ENCODE measurements at regions not wholly inside any gene's neighbourhood (a gene's known extent, or its start where the extent isn't known, plus 50 kb on each side); places are given as distances from the start of the nearest gene placed in this dataset.

DNA sequence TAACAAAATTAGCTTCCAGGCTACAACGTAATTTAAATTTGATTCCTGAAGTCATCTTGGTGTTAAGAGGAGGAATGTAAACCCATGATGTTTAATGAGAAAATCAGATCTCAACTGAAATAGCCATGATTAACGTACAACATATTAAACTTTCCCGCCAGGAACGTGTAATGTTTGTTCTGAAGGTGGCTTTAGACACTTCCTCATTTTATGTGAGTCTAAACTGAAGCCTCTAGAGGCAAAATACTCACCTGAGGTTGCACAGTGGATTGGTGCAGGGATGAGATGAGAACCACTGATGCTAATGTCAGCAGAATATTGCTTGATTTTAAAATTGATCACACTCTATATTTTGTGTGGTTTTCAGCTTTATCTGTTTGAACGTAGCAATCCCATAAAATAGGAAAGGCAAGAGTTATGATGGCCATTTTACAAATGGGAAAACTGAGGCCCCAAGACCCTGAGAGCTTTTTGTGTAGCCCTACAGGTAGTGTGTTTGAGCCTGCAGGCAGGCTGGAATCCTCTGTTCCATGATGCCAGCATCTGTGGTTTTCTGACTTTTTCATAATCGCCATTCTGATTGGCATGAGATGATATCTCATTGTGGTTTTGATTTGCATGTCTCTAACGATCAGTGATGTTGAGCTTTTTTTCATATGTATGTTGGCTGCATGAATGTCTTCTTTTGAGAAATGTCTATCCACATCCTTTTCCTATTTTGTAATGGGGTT, 243.7 kb upstream of the BMPER start:
- no peak for DNase-seq

DNA sequence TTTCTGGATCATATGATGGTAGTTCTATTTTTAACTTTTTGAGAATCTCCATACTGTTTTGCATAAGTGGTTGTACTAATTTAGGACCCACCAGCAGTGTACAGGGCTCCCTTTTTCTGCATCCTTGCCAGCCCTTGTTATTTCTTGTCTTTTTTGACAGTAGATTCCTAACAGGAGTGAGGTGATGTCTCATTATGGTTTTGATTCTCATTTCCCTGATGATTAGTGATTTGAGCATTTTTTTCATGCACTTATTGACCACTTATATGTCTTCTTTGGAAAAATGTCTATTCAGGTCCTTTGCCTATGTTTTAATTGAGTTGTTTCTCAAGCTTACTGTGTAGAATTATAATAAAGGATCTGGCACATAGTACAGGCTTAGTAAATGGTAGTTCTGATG, 238.8 kb upstream of the BMPER start:
- DNase-seq, result no peak

DNA sequence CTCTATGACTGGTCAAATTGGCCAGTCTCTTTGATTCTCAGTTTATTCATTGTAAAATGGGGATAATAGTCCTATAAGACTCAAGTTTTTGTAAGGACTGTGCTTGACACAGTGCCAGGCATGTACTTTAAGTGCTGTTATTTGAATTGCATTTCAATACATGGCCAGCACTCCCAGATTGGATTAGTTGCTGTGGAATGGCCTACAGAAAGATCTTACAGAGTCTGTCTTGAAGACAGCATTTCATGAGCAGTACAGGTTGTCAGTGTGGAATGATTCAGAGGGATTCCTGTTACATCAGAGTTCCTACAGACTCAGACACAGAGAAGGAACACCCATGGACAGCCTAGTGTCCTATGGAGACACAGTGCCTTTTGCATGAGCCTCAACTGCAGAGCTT, 238.1 kb upstream of the BMPER start:
- DNase-seq, result no peak

DNA sequence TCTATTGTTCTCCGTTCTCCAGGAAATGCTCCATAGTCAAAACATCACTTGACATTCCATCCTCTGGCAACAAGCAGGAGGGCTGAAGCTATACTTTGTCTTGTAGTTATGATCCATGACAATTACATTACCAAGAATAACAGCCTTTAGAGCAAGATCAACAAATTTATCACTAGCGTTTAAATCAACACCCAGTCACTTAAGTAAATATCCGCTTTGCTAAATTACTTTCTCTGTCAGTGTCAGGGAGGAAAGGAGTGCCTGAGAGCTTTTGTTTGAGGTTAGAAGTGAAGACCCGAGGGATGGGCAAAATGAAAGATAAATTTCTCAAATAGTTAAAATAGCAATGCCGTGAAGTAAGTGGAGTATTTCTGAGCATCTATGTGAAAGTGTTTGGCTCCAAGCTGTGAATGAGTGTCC, 236.1 kb upstream of the BMPER start:
- no peak for DNase-seq

DNA sequence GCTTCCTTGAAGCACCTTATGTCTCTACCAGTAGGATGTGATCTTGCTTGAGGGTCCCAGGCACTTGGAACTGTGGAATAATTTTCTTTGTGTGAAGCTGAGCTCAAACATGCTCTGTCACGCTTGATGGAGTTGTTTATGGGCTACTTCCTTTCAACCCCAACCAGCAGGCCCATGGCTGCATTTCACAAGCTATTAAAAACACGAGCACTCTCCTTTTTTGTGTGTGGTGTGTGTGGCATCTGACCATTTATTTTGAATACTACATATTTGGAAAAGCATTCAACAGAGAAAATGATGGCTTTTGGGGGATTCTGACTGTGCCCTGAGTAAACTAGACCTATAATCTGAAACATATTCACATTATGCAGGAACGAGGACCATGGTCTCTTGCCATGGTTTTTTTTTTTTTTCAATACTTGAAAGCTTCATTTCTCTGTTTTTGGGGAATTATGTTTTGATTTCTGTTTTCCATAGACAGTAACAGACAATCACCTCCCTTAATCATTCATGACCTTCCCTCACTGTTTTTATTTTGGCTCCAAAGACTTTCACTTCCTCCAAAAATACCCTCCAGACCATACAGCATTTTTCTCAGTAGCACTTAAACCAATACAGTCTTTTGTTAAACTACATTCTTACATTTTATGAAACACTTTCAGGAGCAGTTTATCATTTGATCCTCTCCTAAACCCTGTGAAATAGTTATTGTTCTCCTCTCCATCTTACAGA, 233.6 kb upstream of the BMPER start:
- DNase-seq, result no peak

DNA sequence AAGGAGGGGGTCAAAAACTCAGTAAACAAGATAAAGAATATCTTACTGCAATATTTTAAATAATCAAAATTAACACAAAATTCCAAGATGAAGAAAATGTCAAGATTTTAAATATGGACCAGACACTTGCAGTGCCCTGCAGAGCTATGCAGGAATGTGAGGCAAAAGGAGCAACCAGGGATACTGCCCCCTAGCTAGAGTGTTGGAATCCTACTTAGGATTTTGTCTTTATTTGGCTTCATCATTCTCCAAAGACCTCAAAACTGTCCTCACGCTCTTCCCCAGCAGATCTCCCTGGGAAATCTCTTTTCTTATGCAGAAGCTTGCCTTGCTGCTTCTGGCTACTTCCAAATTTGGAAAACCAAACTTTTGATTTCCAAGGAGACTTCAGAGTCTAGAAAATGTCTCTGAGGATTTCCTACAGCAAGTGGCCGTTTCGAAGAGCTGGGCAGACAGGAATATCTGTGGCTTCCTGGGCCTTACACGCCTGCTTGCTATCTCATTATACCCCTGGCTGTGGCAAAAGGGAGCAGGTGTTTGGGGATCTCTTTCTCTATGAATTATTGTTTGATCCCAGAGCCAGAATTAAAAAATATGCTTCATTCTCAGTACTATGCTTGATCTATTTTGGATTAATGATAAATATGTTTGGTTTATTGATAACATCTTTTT, 232.2 kb upstream of the BMPER start:
- DNase-seq, result no peak

DNA sequence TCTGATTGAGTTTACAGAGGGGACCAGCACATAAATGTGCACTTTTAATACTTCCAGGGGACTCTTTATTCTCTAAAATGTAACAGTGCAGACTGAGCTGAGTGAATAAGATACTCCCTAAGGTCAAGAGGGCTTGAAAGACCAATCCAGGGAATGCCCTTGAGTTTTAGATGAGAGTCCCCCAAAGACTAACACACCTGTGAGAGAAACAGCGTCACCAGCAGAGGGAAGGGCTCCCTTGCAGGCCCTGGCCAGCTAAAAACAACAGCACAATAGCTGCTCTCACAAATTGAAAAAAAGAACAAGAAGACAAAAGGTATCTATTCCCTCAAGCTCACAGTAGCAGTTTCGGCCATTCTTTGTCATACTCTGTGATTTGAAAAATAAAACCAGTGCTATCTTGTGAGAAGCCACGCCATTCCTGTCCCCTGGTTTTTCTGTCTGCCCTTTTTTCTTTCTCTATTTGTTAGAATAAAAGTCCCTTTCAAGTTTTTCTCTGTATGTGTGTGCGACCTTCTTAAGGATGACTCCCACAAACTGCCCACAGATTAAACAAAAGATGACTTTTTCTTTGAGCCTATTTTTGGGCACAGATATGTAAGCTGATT, 230.4 kb upstream of the BMPER start:
- DNase-seq, result no peak

DNA sequence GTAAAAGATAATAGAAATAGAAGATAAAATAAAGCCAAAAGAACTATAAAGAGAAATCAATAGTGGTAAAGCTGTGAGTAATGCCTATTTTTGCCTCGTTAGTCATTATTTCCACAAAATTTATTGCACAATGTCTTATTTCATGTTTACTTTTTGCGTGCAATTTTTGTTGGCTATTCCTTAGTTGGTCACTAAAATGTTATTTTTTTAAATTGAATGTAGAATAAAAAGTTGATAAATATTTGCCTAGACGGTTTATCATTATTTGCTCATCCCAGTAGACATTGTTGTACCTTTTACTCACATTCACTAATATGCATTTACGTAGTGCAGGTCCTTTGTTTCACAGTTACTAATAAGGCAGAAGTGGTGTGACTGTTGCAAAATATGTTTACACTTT, 227.8 kb upstream of the BMPER start:
- DNase-seq, result no peak

DNA sequence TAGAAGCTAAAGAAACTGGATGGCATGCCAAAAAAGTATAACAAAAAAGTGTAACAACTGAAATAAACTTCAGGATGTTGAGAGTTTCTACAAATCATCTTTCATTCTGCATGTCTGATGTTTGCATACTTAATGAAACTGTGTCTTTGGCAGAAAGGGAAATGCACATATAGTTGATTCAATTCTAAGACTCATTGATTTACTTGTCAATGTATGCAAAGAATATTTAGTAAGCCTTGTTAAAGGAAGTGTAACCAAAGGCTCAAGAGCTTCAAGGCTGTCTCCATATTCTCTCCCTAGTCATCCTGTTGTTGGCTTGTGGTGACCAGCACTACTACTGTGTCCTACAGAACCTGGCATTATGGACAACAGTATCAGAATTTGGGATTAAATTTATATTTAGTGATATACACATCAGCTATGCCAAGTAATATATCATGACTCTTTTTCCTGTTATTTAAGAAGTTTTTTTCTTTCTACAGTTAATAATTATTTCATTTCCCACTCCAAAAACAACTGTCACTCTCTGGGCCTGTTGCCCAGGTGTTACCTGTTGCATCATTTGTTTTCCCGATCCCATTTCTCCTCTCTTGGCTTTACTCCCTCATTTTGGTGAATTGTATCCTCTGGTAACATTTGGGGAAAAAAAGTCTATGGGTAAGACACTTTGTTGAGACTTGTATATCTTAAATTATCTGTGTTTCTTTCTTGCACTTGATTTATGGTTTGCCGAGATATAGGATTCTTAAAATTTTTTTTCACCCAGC, 226.6 kb upstream of the BMPER start:
- no peak for DNase-seq

DNA sequence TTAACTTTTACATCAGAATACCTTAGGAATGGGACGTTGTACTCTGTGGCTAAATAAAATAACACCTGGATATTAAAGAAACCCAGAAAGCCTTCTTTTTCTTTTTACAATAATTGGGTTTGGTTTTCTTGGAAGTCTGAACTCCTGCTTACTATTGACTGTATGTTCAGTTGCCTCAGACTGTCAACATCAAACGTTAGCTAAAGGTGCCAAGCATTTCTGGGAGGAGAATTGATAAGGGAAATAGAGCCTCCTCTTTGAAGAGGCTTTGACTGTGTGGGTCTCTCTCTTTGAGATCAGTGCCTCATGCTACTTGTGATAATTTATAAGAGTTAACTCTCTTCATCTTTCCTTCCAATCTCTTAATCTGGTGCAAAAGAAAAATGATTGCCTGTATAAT, 224.7 kb upstream of the BMPER start:
- no peak for DNase-seq

DNA sequence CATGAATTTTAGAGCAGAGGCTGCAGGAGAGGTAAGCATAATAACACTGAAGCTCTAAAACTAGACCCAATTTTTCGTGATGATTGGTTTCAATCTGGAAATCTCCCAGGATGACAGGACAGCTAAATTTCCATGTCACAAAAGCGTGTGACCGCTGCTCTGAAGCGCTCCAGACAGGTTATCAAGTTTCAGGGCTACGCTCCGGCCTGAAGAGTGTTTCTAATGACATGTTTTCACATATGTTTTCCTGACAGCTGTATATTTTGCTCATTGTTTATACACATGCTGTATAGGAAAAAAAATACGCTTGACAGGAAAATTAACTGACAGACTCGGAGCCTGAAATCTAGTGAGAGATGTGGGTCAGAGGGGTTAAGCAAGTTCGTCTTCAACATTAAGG, 219.8 kb upstream of the BMPER start:
- DNase-seq, result no peak

DNA sequence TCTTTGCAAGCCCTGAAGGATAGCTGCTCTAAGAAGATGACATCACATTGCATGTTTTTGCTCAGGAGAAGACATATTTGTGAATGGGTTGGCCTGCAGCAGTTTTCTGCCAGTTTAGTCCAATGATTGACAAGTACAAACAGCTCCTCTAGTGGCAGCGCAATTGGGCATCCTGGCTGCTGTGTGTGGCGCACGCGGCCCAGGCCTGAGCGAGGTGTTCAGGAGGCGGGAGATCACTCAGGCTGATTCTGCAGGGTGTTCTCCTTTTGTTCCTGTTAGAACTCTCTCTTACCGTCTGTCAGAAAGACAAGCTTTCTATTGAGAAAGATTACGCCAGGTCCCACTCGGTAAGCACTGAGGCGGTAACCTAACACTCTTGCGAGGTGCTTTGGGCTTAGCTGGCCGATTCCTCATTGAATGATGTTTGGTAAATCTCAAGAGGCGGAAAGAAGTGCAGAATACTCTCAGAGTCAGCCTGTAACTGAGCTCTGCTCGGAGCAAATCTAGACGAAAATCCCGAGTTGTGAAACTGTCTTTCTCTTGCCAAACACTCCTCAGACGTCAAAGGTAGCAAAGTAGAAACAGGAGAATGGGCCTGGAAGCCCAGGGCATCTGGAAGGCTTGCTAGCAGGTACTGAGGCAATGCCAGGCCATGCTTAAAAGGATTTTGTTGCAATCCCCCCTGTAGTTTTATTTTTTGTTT, 219.2 kb upstream of the BMPER start:
- DNase-seq, result peak; percentile 22

DNA sequence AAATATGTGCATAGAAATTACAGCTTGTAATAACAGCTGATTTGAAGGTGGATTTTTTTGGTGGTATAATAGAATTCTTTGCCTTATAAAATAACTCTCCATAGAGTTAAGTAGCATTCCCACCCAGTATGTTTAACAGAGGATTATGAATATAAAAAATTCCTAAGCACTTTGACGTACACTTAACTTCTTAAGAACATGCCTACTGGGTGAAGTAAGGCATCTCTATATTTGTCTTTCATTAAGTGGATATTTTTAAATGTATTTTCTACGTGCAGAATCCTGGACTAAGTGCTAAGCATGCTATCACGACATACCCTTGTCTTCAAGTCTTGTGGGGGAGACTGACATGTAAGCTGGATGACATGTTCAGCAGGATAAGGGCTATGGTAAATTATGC, 217.7 kb upstream of the BMPER start:
- DNase-seq, result no peak

DNA sequence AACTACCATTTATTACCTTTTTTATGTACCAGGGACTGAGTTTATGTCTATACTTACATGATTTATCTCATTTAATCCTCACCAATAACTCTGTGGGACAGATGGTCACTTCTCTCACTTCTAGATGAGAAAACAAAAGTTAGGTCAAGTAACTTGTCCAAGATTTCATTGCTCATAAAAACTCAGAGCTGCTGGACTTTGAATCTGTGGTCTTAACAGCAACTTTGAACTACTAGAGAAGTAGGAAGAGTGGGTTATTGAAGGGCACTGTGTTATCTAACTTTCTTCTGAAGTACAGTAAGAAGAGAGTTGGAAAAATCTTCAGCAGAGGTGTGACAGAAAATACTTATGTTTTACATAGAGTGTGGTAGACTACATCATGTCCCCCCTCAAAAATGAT, 214.2 kb upstream of the BMPER start:
- DNase-seq, result no peak

DNA sequence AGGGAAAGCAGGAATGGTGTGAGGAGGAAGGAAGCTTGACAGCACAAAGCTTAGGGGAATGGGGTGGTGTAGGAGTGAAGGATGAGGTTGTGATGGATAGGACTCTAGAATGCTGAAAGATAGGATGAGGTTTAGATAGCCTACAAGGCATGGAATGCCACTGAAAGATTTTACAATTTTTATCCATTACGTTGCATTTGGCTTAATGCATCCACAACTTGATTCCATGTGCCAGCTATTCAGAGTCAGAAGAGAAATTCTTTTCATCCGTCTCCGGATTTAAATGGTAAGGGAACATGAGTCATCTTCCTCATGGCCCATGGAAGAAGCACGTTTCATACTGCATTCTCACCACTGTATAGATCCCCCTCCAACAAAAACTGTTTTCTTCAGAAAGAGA, 212.4 kb upstream of the BMPER start:
- no peak for DNase-seq

DNA sequence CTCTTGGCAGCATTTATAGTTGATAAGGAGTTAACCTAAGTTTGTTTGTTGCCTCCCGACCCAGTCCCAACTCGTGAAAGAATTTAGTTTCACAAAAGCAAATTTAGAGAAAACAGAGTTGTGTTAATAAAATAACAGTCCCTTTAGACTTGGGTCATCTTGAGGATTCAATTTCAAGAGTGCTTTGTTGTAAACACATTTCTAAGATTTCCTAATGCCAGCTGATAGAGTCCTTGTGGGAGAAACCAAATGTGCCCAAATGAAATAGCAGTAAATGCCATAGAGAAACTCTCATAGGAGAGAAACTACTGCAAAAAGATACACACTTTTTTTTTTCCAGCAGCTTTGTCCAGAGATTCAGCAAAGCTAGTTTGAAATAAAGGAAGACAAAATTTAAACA, 211.3 kb upstream of the BMPER start:
- no peak for DNase-seq

DNA sequence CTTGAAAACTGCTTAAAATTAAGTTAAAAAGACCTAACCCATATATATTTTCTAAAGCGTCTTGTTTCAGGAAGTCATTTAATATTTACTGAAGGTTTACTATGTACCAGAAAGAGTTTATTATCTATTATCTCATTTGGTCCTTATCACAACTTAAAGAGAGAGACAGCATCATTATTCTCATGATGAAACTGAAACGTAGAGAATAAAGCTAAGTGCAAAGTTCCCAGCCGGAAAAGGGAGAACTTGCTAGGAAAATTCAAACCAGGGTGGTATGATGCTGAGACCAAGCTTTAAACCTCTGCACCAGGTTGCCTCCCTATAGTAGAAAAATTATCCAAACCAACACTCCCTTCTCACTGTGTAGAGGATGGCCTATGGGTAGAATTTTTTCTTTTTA, 207.7 kb upstream of the BMPER start:
- DNase-seq, result no peak

DNA sequence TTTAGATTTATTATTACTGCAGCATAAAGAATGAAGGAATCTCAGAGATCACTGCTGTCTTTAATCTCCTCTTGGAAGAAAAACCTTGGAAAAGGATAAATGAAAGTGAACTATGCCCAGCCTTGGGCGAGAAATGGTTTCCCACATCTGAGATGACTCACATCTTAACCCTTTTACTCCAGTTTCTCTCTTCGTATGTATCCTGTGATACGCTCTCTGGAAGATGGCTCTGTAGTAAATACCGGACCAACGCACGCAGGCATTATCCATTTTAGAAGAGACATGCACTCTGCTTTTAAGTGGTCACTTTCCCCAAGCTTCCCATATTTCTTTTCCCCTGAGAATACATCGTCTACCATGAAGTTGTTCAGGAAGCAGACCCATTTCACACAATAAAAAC, 207.3 kb upstream of the BMPER start:
- no peak for DNase-seq

DNA sequence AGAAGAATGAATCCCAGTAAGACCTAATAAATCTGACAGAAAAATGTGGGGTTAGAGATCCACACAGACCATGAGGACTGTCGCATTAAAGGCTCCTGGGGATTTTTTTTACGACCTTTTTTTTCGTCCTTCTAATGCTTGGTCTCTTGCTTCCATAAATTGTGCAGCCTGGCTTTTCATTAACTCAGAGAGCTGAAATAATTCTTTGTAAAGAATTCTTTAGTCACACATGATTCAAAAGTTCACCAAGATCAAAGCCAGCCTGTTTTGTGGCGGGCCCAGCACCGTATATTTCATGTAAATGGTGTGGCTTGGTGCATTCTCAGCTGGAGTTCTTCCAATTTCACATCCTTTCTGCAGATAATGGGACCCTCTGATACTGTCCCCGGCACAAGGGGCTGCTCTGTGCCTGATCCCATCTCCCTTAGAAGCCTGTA, 206.6 kb upstream of the BMPER start:
- DNase-seq, result no peak

DNA sequence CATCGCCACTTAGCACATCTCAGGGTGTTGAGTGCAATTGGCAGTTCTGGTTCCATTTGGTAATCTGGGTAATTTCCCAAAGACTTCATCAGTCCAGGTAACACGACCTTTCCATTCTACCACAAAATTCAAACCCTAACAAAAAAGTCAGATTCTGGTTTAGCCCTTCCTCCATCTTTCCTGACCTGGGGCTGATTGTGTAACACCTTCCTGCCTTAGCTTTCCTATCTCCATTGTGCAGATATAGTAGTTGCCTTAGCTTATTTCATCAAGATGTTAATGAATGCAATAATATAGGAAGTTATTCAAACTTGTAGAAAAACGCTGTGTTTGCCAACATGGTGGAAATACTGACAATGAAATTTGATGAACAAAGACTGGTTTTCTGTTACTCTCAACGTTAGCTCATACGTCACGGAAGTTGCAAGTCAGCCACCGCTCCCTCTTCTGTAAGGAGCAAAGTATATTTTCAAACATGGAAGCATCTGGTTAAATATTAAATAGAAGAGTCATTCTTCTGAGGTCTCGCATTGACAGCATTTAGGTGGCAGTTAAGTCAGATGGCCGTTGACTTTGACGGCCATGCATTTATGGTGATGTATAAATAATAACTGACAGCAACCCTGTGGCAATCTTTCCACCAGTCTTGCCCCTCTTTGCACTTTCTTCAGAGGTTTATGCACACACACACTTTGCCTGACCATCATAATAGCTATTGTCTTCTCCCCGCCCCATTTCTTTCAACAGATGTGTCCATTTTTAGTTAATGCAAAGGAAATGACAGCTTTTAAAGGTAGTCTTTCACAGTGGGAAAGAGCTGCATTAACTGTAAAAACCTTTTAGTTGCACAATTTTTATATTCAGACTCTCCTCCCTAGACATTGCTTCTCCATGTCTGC, 205.1 kb upstream of the BMPER start:
- DNase-seq, result no peak

DNA sequence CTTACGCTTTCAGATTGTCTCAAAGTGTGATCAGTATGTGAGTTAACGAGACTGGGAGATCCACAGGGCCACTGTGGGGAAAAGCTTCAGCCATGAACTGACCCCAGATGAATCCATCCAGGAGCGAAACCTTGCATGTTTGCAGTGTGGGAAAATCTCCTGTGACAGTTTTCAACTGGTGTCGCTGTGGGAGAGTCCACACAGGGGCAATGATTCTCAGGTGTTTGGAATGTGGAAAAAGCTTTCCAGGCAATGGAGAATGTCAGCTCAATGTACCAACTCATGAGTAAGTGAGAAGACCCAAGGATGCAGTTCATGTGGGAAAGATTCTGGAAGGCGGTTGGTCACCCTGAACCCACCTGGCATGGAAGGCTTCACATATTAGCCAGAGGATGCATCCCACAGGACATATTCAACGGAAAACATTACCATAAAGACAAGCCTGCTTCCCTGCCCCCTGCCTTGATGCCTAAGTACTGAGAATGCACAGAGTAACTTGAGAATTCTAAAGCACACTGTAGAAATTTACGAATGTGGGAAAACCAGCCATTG, 204.1 kb upstream of the BMPER start:
- DNase-seq, result no peak
